Brain microvascular endothelial cell (primary cell): ENCODE measurements at regions not wholly inside any gene's neighbourhood (a gene's known extent, or its start where the extent isn't known, plus 50 kb on each side); places are given as distances from the start of the nearest gene placed in this dataset.

Source experiments
- DNase-seq: peaks from one replicate; pipeline ENCODE4 v3.0.0-alpha.2; 2020
- H3K27ac ChIP-seq: fragments of 250-450 bp; sonication (Bioruptor Pico); 2 replicates; pipeline ENCODE4 v1.5.1; 2020; ENCODE audit warnings: mild to moderate bottlenecking, moderate library complexity
- H3K27me3 ChIP-seq: fragments of 250-450 bp; sonication (Bioruptor Pico); replicated peaks from 2 replicates; pipeline ENCODE4 v1.5.1; 2020; ENCODE audit warnings: mild to moderate bottlenecking
- H3K36me3 ChIP-seq: fragments of 250-450 bp; sonication (Bioruptor Pico); replicated peaks from 2 replicates; pipeline ENCODE4 v1.5.1; 2020; ENCODE audit warnings: mild to moderate bottlenecking
- H3K4me3 ChIP-seq: 2 replicates; pipeline ENCODE4 v1.5.1; 2011; ENCODE audit warnings: low read depth, mild to moderate bottlenecking, control low read depth, low read length, moderate library complexity
- in situ Hi-C: cut with HindIII; loops from 2 replicates; pipeline ENCODE4 v1.10.0; 2017; ENCODE audit warnings: low sequenced_read_pairs, low pct_ligation_motif_present
- TF ChIP-seq, protein P1 (sequence below): IDR thresholded peaks from 2 replicates; pipeline ENCODE4 v1.5.1; 2011; ENCODE audit warnings: low read depth, mild to moderate bottlenecking, moderate library complexity, low read length, control low read depth, inconsistent platforms; ENCODE audit errors: missing control alignments

DNA sequence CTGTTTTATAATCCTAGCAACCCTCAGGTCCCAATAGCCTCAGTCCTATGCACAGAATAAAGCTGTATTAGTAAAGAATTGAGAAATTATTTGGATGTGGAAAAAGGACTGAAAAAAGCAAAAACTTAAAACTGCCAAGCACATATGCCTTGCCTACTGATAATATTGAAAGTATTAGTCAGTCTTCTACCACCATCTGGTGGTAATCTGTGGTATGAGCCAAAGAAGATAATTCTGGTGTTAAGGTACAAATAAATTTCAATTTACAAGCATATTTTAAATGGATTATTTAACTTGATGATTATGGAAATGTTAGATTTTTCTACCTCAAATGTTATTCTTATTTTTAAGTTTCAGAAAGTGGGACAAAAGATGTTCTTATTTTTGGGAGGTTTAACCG, 460.3 kb upstream of the KLHL1 start:
- in situ Hi-C loops: no loop called here
- H3K4me3 ChIP-seq: no peak overlapping the region
- TF ChIP-seq, protein P1, sequence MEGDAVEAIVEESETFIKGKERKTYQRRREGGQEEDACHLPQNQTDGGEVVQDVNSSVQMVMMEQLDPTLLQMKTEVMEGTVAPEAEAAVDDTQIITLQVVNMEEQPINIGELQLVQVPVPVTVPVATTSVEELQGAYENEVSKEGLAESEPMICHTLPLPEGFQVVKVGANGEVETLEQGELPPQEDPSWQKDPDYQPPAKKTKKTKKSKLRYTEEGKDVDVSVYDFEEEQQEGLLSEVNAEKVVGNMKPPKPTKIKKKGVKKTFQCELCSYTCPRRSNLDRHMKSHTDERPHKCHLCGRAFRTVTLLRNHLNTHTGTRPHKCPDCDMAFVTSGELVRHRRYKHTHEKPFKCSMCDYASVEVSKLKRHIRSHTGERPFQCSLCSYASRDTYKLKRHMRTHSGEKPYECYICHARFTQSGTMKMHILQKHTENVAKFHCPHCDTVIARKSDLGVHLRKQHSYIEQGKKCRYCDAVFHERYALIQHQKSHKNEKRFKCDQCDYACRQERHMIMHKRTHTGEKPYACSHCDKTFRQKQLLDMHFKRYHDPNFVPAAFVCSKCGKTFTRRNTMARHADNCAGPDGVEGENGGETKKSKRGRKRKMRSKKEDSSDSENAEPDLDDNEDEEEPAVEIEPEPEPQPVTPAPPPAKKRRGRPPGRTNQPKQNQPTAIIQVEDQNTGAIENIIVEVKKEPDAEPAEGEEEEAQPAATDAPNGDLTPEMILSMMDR: peak; percentile 41
- no peaks in the 10 kb centered on the region for H3K27me3 ChIP-seq
- no peaks in the 10 kb centered on the region for H3K36me3 ChIP-seq
- DNase-seq: peak; percentile 47
- H3K27ac ChIP-seq: no peak overlapping the region

- H3K27ac ChIP-seq: no peak overlapping the region
- H3K27me3 ChIP-seq: no peaks in the 10 kb centered on the region
- no peak overlapping the region for H3K4me3 ChIP-seq
- no peak for DNase-seq
- in situ Hi-C loops: no loop called here
- TF ChIP-seq, protein P1: no peak
- no peaks in the 10 kb centered on the region for H3K36me3 ChIP-seq
Observed at GRCh38 chr13:70544706-70545105, 436.5 kb upstream of the KLHL1 start.

- Histone ChIP-seq H3K4me3 (no peak overlapping the region), H3K27me3 (no peaks in the 10 kb centered on the region), H3K36me3 (no peaks in the 10 kb centered on the region), H3K27ac (no peak overlapping the region)
- in situ Hi-C loops: no loop called here
- TF ChIP-seq, protein P1: no peak
- DNase-seq: no peak
Observed at GRCh38 chr13:70541451-70541850, 433.2 kb upstream of the KLHL1 start.

DNA sequence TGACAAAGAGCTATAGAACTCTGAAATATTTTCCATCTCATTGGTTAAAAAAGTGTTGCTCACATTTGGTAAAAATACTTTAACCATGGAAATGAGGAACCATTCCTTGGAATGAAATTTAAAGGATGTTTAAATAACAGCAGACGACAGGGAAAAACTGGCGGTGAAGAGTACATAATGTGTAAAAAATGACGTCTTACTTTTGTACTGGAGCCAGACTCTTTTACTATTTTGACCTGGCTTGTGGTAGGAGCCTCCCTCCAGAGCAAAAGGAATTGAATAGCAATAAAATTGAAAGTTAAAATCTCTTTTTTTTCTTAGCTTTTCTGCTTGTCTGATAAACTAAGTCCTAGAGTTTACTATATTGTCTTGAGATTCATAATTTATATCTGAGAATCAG, 426.2 kb upstream of the KLHL1 start:
- TF ChIP-seq, protein P1: no peak
- no peaks in the 10 kb centered on the region for H3K27me3 ChIP-seq
- in situ Hi-C loops: no loop called here
- H3K36me3 ChIP-seq: no peaks in the 10 kb centered on the region
- H3K27ac ChIP-seq: no peak overlapping the region
- no peak overlapping the region for H3K4me3 ChIP-seq
- no peak for DNase-seq

GRCh38 chr13:70529652-70530051, 421.4 kb upstream of the KLHL1 start:
- TF ChIP-seq, protein P1: no peak
- Histone ChIP-seq H3K36me3 (no peaks in the 10 kb centered on the region), H3K27ac (no peak overlapping the region), H3K27me3 (no peaks in the 10 kb centered on the region), H3K4me3 (no peak overlapping the region)
- no peak for DNase-seq
- in situ Hi-C loops: no loop called here

- Histone ChIP-seq H3K4me3 (no peak overlapping the region), H3K36me3 (no peaks in the 10 kb centered on the region), H3K27me3 (no peaks in the 10 kb centered on the region), H3K27ac (no peak overlapping the region)
- DNase-seq: no peak
- in situ Hi-C loops: no loop called here
- TF ChIP-seq, protein P1: no peak
Observed at GRCh38 chr13:70527599-70527998, 419.3 kb upstream of the KLHL1 start.
